ENCODE measurements at regions not wholly inside any gene's neighbourhood (a gene's known extent, or its start where the extent isn't known, plus 50 kb on each side); places are given as distances from the start of the nearest gene placed in this dataset.
"Not testable (repeated sequence)": the region's sequence is repeated elsewhere in the genome, so short reads cannot be mapped to it uniquely, and the experiment has no call there.

DNA sequence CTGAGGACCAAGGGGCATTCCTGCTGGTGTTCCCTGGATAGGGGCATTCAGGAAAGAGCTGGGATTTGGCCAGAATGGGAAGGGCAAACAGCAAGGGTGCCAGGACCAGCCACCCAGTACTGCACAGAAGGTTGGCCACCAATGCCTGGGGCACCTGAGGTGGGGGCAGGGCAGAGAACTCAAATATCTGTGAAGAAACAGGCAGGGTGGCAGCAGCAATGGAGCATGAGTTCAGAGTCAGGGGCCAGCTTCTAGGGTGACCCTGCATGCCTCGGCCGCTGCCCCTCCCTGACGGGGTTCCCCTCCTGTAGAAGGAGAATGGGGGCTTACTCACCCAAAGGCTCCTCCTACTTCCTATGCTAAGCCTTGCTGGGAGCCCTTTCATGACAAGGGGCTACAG, 79.3 kb upstream of the SHANK2 start:
- DNase-seq, result no peak

GRCh38 chr11:71330996-71331395, 78.6 kb upstream of the SHANK2 start:
- no peak for DNase-seq

GRCh38 chr11:71330349-71330748, 78.0 kb upstream of the SHANK2 start:
- no peak for DNase-seq

DNA sequence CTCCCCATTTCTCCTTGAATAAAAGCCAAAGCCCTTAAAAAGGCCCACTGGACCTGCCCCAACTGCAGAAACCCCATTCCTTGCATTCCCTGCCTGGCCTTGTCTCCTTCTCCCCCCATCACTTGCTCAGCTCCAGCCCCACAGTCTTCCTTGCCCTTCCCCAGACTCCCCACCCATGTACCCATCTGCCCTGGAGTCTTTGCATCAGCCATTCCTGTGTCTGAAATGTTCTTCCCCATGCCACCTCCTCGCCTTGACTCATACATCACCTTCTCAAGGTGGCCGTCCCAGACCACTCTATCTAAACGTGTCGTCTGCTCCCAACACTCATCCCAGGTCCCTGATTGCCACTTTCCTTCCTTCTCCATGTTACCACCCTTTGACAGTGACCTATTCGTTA, 77.4 kb upstream of the SHANK2 start:
- no peak for DNase-seq

DNA sequence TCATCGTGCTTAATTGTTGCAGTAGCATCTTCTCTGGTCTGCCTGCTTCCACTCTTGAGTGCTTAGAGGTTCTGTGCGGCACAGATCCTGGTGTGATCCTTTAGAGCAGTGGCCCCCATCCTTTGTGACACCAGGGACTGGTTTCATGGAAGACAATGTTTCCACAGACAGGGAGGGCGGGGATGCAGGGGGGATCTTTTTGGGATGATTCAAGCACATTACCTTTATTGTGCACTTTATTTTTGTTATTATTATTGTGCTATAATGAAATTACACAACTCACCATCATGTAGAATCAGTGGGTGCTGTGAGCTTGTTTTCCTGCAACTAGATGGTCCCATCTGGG, 76.8 kb upstream of the SHANK2 start:
- DNase-seq, result no peak

DNA sequence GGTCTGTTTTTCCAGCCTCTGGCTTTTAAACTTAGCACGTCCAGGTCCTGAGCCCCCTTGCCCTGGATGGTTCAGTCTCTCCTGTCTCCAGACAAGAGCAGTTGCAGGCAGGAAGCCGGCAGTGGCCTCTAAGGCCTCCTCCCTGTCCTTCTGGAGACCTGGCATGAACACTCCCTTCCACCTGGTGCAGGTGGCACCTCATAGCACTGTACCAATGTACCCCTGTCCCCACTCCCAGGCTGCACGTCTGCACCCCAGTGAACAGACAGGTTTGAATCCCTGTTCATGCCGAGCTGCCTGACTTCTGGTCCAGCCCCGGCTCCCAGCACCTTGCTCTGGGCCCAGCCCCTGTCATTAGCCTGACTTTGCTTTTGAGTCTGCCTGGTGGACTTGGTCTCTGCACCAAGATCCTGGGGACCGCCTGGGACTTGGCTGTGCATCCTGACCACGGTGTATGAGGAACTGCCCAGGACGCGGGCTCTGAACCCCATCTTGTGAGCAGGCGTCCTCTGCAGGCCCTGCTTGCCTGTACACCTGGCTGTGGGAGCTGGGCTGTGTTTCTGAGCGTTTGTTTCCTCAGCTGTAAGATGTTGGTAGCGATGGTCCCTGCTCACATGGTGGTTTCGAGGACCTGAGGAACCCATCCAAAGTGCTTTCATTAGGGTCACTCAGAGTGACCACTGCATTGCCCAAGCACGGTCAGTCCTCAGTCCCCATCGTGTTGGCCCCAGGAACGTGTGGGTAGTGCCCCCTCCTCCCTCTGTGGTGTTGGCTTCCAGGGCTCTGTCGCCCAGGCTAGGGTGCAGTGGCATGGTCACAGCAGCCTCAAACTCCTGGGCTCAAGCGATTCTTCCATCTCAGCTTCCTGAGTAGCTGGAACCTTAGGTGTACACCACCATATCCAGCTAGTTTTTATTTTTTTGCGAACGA, 75.0 kb upstream of the SHANK2 start:
- no peak for DNase-seq

GRCh38 chr11:71326328-71326940, 74.1 kb upstream of the SHANK2 start:
- DNase-seq, result no peak

- no peak for DNase-seq
Measured at GRCh38 chr11:71325418-71326327, 73.3 kb upstream of the SHANK2 start.

GRCh38 chr11:71324788-71325417, 72.5 kb upstream of the SHANK2 start:
- DNase-seq, result no peak

GRCh38 chr11:71323876-71324526, 71.6 kb upstream of the SHANK2 start:
- no peak for DNase-seq

- no peak for DNase-seq
Measured at GRCh38 chr11:71322861-71323582, 70.6 kb upstream of the SHANK2 start.

GRCh38 chr11:71322192-71322735, 69.9 kb upstream of the SHANK2 start:
- no peak for DNase-seq

DNA sequence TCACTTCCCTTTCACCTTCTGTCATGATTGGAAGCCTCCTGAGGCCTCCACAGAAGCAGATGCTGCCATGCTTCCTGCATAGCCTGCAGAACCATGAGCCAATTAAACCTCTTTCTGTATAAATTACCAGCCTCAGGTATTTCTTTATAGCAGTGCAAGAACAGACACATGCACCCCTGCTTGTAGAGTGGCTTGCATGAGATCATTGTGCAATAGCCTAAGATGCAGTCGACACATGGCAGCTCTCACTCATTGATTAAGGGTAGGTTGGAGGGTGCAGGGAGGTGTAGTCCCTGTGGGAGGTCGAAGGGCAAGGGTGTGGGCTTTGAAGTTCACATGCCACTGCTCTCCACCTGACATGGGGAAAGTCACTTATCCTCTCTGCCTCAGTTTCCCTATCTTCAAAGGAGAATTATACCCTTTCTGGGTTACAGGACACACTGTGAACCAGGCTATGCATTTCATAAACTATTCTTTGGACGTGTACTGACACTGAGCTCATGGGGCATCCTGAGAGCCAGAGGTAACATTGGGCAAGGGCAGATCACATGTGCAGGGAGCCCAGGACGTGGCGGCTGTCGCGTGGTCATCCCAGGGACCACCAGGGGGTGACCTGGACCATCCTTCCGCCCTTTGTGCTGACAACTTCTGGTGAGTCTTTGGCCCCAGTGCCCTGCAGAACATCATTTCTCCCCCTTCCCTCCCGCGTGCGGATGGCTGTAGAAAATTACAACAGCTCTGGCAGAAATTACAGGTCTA, 69.2 kb upstream of the SHANK2 start:
- no peak for DNase-seq

DNA sequence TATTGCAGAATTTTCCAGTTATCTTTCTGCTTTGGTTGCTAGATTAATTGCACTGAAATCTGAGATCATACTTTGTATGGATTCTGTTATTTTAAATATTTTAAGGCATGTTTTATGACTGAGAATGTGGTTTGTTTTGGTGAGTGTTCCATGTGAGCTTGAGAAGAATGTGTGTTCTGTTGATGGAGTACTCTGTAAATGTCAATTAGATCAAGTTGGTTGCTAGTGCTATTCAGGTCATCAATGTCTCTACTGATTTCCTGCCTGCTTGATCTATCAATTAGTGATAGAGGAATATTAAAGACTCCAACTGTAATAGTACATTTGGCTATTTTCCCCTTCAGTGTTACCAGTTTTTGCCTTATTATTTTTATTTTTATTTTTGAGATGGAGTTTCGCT, 64.3 kb upstream of the SHANK2 start:
- no peak for DNase-seq

DNA sequence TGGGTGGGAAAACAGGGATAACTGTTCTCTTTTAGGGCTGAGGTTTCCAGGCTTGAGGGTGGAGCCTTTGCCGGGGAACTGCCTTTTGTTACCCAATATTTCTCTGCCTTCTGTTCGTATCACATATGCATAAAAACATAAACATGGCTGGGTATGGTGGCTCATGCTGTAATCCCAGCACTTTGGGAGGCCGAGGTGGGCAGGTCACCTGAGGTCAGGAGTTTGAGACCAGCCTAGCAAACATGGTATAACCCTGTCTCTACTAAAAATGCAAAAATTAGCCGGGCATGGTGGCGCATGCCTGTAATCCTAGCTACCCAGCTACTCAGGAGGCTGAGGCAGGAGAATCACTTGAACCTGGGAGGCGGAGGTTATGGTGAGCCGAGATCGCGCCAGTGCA, 60.2 kb upstream of the SHANK2 start:
- DNase-seq, result not testable (repeated sequence)

DNA sequence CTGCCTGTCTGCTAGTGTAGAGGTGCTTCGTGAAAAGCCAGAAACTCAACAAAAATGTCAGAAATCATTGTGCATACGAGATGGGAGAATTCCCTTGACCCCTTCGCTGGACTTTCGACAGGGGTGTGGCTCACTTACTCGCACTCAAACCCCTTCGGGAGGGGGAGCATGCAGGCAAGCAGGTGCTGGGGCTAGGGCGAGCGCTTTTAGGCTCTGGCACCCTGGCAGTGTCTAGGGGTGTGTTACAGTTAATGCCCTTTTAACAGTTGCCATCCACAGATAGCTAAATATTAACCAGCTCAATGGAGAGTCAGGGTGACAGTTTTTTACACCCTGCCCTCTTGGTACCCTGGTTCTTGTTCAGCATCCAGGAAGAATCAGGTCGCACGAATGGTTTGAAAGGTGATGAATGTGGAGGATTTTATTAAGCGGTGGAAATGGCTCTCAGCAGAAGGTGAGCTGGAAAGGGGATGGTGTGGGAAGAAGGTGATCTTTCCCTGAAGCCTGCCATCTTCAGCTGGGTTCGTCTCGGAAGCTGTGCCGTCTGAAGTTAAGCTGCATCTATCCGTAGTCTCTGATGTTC, 59.6 kb upstream of the SHANK2 start:
- DNase-seq, result no peak

- DNase-seq, result no peak
Measured at GRCh38 chr11:71311176-71311925, 59.0 kb upstream of the SHANK2 start.

DNA sequence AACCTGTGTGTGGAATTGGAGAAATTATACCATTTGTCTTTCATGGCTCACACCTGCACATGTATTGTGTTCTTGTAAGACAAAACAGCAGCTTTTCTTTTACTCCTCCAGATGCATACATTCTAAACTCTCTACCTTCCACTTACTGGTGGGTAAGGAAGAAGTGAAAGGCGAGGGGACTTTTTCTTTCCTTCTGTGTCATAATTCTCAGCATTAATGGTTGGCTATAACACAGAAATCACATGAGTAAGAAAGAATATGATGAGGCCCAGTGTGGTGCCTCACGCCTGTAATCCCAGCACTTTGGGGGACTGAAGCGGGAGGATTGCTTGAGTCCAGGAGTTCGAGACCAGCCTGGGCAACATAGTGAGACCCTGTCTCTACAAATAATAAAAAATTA, 57.8 kb upstream of the SHANK2 start:
- DNase-seq, result no peak

GRCh38 chr11:71309611-71310010, 57.2 kb upstream of the SHANK2 start:
- no peak for DNase-seq
